HCT116 (cell line): ENCODE measurements at regions not wholly inside any gene's neighbourhood (a gene's known extent, or its start where the extent isn't known, plus 50 kb on each side); places are given as distances from the start of the nearest gene placed in this dataset.

Source experiments
- ATAC-seq: fragments of 200-7000 bp; cut with Tn5 transposase; 2 replicates; pipeline ENCODE4 v1.9.1; 2020; ENCODE audit warnings: mild to moderate bottlenecking, moderate library complexity
- BruUV-seq: library from RNA; stranded (reverse); fragments of 400-500 nt; replicated peaks from 2 replicates; lab custom pipeline; 2021; lab: Mats Ljungman, UMichigan
- CTCF ChIA-PET: fragments of 300-600 bp; sonication (Branson Sonifier 250); formaldehyde crosslinking; loops from one replicate; lab custom pipeline; 2021; ENCODE audit warnings: antibody characterized with exemption; lab: Charles Lee
- POLR2A ChIA-PET: fragments of 300-600, 350-600 bp; sonication (Branson Sonifier 250); formaldehyde crosslinking; loops from one replicate; lab custom pipeline; 2021; ENCODE audit warnings: antibody characterized with exemption; lab: Charles Lee
- RAD21 ChIA-PET, 2 experiments: fragments of 300-600 bp; sonication (Branson Sonifier 250); formaldehyde crosslinking; loops; one replicate each; lab custom pipeline; 2023; ENCODE audit warnings: low total read pairs in 2 of 2; ENCODE audit not compliant: uncharacterized antibody in 2 of 2, unreplicated experiment in 2 of 2, low non-redundant PET in 1 of 2; lab: Charles Lee
- DNase-seq: peaks from one replicate; pipeline ENCODE4 v3.0.0-alpha.2; 2010; ENCODE audit warnings: low read depth, low spot score
- H2AFZ ChIP-seq: fragments of 200-600 bp; shearing (Covaris generic), sonication (generic); 2 replicates; pipeline ENCODE4 v1.6.1; 2017; ENCODE audit warnings: low read depth, mixed run types, mixed read lengths, antibody characterized with exemption, low read length; ENCODE audit not compliant: poor library complexity, severe bottlenecking
- H3K27ac ChIP-seq: 2 replicates; pipeline ENCODE4 v1.5.1; 2012; ENCODE audit warnings: low read depth, low read length
- H3K27me3 ChIP-seq: fragments of 200-600 bp; sonication (generic); 2 replicates; pipeline ENCODE4 v1.6.1; 2016; ENCODE audit warnings: mixed run types, low read length, mixed read lengths; ENCODE audit not compliant: insufficient read depth
- H3K36me3 ChIP-seq, 2 experiments: fragments of 200-500 bp in 1 of 2; fragments of 200-600 bp in 1 of 2; sonication (Bioruptor generic) in 1 of 2; sonication (generic) in 1 of 2; 2 replicates each; pipeline versions ENCODE4 v1.5.1 to v1.6.1; 2014 to 2016; ENCODE audit warnings: low read length in 2 of 2, inconsistent platforms in 1 of 2, mixed read lengths in 1 of 2, mixed run types in 1 of 2; ENCODE audit not compliant: insufficient read depth in 2 of 2, control insufficient read depth in 1 of 2
- H3K4me1 ChIP-seq, 2 experiments: fragments of 200-600 bp in 1 of 2; sonication (generic) in 1 of 2; 2 replicates each; pipeline versions ENCODE4 v1.5.1 to v1.6.1; 2012 to 2017; ENCODE audit warnings: low read length in 2 of 2, inconsistent platforms in 1 of 2, mild to moderate bottlenecking in 1 of 2, mixed read lengths in 1 of 2, mixed run types in 1 of 2, moderate library complexity in 1 of 2; ENCODE audit not compliant: insufficient read depth in 2 of 2, control insufficient read depth in 1 of 2
- H3K4me2 ChIP-seq: fragments of 200-600 bp; sonication (generic); 2 replicates; pipeline ENCODE4 v1.6.1; 2017; ENCODE audit warnings: mixed run types, low read length, mixed read lengths
- H3K4me3 ChIP-seq, 2 experiments: fragments of 200-600 bp in 1 of 2; sonication (generic) in 1 of 2; replicated peaks in 1 of 2; 2 replicates each; pipeline ENCODE4 v1.5.1; 2011 to 2016; ENCODE audit warnings: low read length in 2 of 2, control low read depth in 1 of 2, low read depth in 1 of 2, mild to moderate bottlenecking in 1 of 2, mixed read lengths in 1 of 2, mixed run types in 1 of 2
- H3K79me2 ChIP-seq: fragments of 200-600 bp; sonication (generic); 2 replicates; pipeline ENCODE4 v1.6.1; 2017; ENCODE audit warnings: mild to moderate bottlenecking, mixed run types, low read length, moderate library complexity, mixed read lengths; ENCODE audit not compliant: insufficient read depth
- H3K9ac ChIP-seq: fragments of 200-600 bp; sonication (generic); 2 replicates; pipeline ENCODE4 v1.6.1; 2016; ENCODE audit warnings: low read length, mixed read lengths
- H3K9me2 ChIP-seq: fragments of 200-600 bp; sonication (generic), shearing (Covaris generic); 2 replicates; pipeline ENCODE4 v1.6.1; 2017; ENCODE audit warnings: mixed run types, mild to moderate bottlenecking, moderate library complexity; ENCODE audit not compliant: insufficient read depth
- H3K9me3 ChIP-seq, 2 experiments: fragments of 200-500 bp in 1 of 2; fragments of 200-600 bp in 1 of 2; sonication (Bioruptor generic) in 1 of 2; sonication (generic) in 1 of 2; 2 replicates each; pipeline ENCODE4 v1.6.1; 2014 to 2017; ENCODE audit warnings: low read length in 2 of 2, mixed read lengths in 2 of 2, inconsistent platforms in 1 of 2, low read depth in 1 of 2, mild to moderate bottlenecking in 1 of 2, mixed run types in 1 of 2, moderate library complexity in 1 of 2; ENCODE audit not compliant: control insufficient read depth in 1 of 2, insufficient read depth in 1 of 2
- H4K20me1 ChIP-seq: fragments of 200-600 bp; sonication (generic), shearing (Covaris generic); 2 replicates; pipeline ENCODE4 v1.6.1; 2017; ENCODE audit warnings: mixed run types, mild to moderate bottlenecking, moderate library complexity; ENCODE audit not compliant: insufficient read depth
- CEBPB ChIP-seq: IDR thresholded peaks from 2 replicates; pipeline ENCODE4 v1.6.1; 2012; ENCODE audit warnings: low read depth
- EGR1 ChIP-seq: IDR thresholded peaks from 2 replicates; pipeline ENCODE4 v1.6.1; 2012; ENCODE audit warnings: low read depth
- ELF1 ChIP-seq: IDR thresholded peaks from 2 replicates; pipeline ENCODE4 v1.6.1; 2012; ENCODE audit warnings: low read depth, borderline replicate concordance
- EZH2phosphoT487 ChIP-seq: fragments of 200-600 bp; IDR thresholded peaks from 2 replicates; pipeline ENCODE4 v1.6.1; 2018; ENCODE audit warnings: antibody characterized with exemption, borderline replicate concordance
- JUND ChIP-seq: IDR thresholded peaks from 2 replicates; pipeline ENCODE4 v1.6.1; 2012
- POLR2A ChIP-seq: IDR thresholded peaks from 2 replicates; pipeline ENCODE4 v1.7.0; 2011; ENCODE audit warnings: borderline replicate concordance; ENCODE audit not compliant: insufficient read depth, insufficient read length; ENCODE audit errors: extremely low read depth
- RAD21 ChIP-seq: IDR thresholded peaks from 2 replicates; pipeline ENCODE4 v1.6.1; 2012; ENCODE audit warnings: low read depth, mild to moderate bottlenecking
- intact Hi-C: fragments of 100-400 bp; cut with micrococcal nuclease; formaldehyde crosslinking; loops from 2 replicates; pipeline ENCODE4 v1.10.0; 2022
- TF ChIP-seq, protein P1 (sequence below), 3 experiments: fragments of 200-600 bp in 1 of 3; sonication (generic) in 1 of 3; IDR thresholded peaks in 2 of 3; conservative IDR thresholded peaks in 1 of 3; 2 replicates each; pipeline ENCODE4 v1.5.1; 2012 to 2017; ENCODE audit warnings: low read depth in 2 of 3, low read length in 2 of 3, antibody characterized with exemption in 1 of 3, borderline replicate concordance in 1 of 3, control low read depth in 1 of 3, mild to moderate bottlenecking in 1 of 3, mixed read lengths in 1 of 3, mixed run types in 1 of 3, moderate library complexity in 1 of 3; ENCODE audit not compliant: insufficient read depth in 1 of 3
- TF ChIP-seq, protein P2 (sequence below): IDR thresholded peaks from 2 replicates; pipeline ENCODE4 v1.6.1; 2012
- TF ChIP-seq, protein P3 (sequence below): IDR thresholded peaks from 2 replicates; pipeline ENCODE4 v1.6.1; 2012

DNA sequence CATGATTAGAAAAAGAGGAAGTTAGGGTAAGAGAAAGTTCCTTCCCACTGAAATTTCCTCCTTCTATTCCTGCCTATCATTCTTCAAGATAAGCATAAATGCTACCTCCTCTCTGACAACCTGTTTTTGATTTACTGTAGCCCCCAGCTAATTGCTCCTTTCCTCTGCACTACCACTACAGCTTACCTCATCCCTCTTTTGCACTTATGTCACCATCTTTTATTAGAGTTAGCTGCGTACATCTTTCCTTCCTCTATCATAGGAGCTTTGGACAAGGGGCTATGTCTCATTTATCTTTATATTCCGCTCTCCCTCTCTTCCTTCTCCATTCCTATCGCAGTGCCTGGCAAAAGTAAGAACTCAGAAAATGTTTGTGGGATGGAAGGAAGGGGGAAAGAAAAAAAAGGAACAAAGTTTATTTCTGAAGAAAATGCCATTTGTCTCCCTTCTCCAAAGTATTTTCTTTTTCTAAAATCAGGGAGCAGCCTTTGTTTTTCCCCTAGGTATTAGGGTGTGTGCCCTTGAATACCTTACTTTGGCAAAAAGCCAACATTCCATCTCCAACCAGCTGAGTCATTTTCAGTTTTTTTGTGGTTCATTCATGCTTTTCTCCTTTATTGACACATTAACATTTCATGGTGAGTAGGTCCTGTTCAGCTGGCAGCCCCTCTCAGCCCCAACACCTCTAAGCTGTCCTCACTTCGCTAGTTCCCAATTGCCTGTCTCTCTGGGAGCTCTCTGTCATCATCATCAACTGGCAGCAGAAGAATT is 87.6 kb upstream of the SOX2 start:
- Histone ChIP-seq H3K9me3 (no peaks in the 10 kb centered on the region), H3K4me2 (peak overlapping the region; percentile 25; the same call in 1 of the 2 replicates), H3K4me3 (no peak overlapping the region), H3K79me2 (no peaks in the 10 kb centered on the region), H3K36me3 (no peaks in the 10 kb centered on the region), H4K20me1 (no peaks in the 10 kb centered on the region), H3K27ac (no peak overlapping the region), H3K9me2 (no peaks in the 10 kb centered on the region), H3K4me1 (peaks cover 0 to 8% of the 10 kb centered on the region in 2 experiments; a peak in 2 of 4 replicates), H3K27me3 (peaks cover 10% of the 10 kb centered on the region), H3K9ac (no peak overlapping the region), H2AFZ (peak overlapping the region; percentile 48)
- CTCF ChIA-PET: no interaction called here
- no TSS peak for BruUV-seq
- no peak for TF ChIP-seq CEBPB
- TF ChIP-seq, protein P1, sequence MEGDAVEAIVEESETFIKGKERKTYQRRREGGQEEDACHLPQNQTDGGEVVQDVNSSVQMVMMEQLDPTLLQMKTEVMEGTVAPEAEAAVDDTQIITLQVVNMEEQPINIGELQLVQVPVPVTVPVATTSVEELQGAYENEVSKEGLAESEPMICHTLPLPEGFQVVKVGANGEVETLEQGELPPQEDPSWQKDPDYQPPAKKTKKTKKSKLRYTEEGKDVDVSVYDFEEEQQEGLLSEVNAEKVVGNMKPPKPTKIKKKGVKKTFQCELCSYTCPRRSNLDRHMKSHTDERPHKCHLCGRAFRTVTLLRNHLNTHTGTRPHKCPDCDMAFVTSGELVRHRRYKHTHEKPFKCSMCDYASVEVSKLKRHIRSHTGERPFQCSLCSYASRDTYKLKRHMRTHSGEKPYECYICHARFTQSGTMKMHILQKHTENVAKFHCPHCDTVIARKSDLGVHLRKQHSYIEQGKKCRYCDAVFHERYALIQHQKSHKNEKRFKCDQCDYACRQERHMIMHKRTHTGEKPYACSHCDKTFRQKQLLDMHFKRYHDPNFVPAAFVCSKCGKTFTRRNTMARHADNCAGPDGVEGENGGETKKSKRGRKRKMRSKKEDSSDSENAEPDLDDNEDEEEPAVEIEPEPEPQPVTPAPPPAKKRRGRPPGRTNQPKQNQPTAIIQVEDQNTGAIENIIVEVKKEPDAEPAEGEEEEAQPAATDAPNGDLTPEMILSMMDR (IDR thresholded peaks at IDR 0.05 in 2 of 3, conservative IDR thresholded peaks at IDR 0.05 in 1 of 3; ENCODE audit: borderline replicate concordance in 1 of 3, insufficient read depth in 1 of 3, low read depth in 2 of 3, low read length in 2 of 3): no peak
- TF ChIP-seq, protein P2, sequence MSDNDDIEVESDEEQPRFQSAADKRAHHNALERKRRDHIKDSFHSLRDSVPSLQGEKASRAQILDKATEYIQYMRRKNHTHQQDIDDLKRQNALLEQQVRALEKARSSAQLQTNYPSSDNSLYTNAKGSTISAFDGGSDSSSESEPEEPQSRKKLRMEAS: no peak
- TF ChIP-seq JUND: no peak
- TF ChIP-seq ELF1: no peak
- no peak for TF ChIP-seq RAD21
- no peak for TF ChIP-seq EGR1
- no peak for TF ChIP-seq EZH2phosphoT487
- TF ChIP-seq POLR2A: no peak
- TF ChIP-seq, protein P3, sequence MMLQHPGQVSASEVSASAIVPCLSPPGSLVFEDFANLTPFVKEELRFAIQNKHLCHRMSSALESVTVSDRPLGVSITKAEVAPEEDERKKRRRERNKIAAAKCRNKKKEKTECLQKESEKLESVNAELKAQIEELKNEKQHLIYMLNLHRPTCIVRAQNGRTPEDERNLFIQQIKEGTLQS: no peak
- RAD21 ChIA-PET: no interaction called here
- POLR2A ChIA-PET: no interaction called here
- intact Hi-C loops: no loop called here
- DNase-seq (peak; percentile 2), ATAC-seq (peak; percentile 27; the same call in 1 of the 2 replicates)
